ENCODE measurements at regions not wholly inside any gene's neighbourhood (a gene's known extent, or its start where the extent isn't known, plus 50 kb on each side); places are given as distances from the start of the nearest gene placed in this dataset.

- TF ChIP-seq CTCF (conservative IDR thresholded peaks at IDR 0.05) = no peak
- TF ChIP-seq EZH2 (IDR thresholded peaks at IDR 0.05; ENCODE audit: low read depth) = no peak
Measured at GRCh38 chr20:40156600-40157317, 532.3 kb downstream of the MAFB start.
